ENCODE measurements at regions not wholly inside any gene's neighbourhood (a gene's known extent, or its start where the extent isn't known, plus 50 kb on each side); places are given as distances from the start of the nearest gene placed in this dataset.

DNA sequence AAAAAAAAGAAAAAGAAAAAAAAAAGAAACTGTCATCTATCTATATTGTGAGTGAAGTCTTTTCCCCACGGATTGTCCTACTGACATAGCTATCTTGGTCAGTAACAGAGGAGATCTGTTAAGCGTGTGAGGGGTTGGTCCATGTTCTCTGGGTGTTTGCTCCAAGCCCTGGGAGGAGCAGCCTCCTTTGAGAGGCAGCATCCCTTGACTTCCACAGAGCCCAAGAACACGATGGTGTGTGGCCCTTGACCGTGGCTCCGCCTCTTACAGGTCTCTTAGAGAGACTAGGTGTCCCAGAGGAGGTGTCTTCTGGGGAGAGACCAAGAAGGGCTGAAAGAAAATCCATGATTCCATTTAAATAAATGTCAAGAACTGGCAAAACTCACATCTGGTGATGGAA, 60.1 kb upstream of the GTSF1L start:
- TF ChIP-seq, protein P1, sequence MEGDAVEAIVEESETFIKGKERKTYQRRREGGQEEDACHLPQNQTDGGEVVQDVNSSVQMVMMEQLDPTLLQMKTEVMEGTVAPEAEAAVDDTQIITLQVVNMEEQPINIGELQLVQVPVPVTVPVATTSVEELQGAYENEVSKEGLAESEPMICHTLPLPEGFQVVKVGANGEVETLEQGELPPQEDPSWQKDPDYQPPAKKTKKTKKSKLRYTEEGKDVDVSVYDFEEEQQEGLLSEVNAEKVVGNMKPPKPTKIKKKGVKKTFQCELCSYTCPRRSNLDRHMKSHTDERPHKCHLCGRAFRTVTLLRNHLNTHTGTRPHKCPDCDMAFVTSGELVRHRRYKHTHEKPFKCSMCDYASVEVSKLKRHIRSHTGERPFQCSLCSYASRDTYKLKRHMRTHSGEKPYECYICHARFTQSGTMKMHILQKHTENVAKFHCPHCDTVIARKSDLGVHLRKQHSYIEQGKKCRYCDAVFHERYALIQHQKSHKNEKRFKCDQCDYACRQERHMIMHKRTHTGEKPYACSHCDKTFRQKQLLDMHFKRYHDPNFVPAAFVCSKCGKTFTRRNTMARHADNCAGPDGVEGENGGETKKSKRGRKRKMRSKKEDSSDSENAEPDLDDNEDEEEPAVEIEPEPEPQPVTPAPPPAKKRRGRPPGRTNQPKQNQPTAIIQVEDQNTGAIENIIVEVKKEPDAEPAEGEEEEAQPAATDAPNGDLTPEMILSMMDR (IDR thresholded peaks at IDR 0.05) = no peak
- TF ChIP-seq POLR2A (IDR thresholded peaks at IDR 0.05) (no peak), POLR2AphosphoS5 (IDR thresholded peaks at IDR 0.05) (no peak), EP300 (IDR thresholded peaks at IDR 0.05) (no peak)
